Activated CD8-positive, alpha-beta T cell treated with anti-CD3 and anti-CD28 coated beads for 36 hours (primary cell): ENCODE measurements at regions not wholly inside any gene's neighbourhood (a gene's known extent, or its start where the extent isn't known, plus 50 kb on each side); places are given as distances from the start of the nearest gene placed in this dataset.
A peak's percentile ranks its signal among the peaks of the same experiment; 100 is the strongest.

Experiments
- ATAC-seq: fragments of 200-7000 bp; cut with Tn5 transposase; one replicate; pipeline ENCODE4 v1.10.0; 2021; ENCODE audit warnings: mild to moderate bottlenecking, moderate library complexity
- CTCF ChIA-PET: fragments of 350-600 bp; sonication (Branson Sonifier 250); formaldehyde crosslinking; loops from one replicate; lab custom pipeline; 2021; ENCODE audit warnings: antibody characterized with exemption; lab: Charles Lee
- POLR2A ChIA-PET: fragments of 350-600 bp; sonication (Branson Sonifier 250); formaldehyde crosslinking; loops from one replicate; lab custom pipeline; 2021; ENCODE audit warnings: antibody characterized with exemption; lab: Charles Lee
- DNase-seq: peaks from one replicate; pipeline ENCODE4 v3.0.0-alpha.2; 2020
- H3K27ac Mint-ChIP-seq: one replicate; pipeline ENCODE4 v1.8.0; 2021; ENCODE audit warnings: mild to moderate bottlenecking, mixed read lengths
- H3K27me3 Mint-ChIP-seq: one replicate; pipeline ENCODE4 v1.8.0; 2021; ENCODE audit warnings: mixed read lengths
- H3K36me3 Mint-ChIP-seq: one replicate; pipeline ENCODE4 v1.8.0; 2021; ENCODE audit warnings: low read depth, mixed read lengths
- H3K4me1 Mint-ChIP-seq: one replicate; pipeline ENCODE4 v1.8.0; 2021; ENCODE audit warnings: low read depth, mixed read lengths
- H3K4me3 Mint-ChIP-seq: one replicate; pipeline ENCODE4 v1.8.0; 2021; ENCODE audit warnings: mild to moderate bottlenecking, moderate library complexity, mixed read lengths
- H3K9me3 Mint-ChIP-seq: one replicate; pipeline ENCODE4 v1.8.0; 2021; ENCODE audit warnings: mixed read lengths
- CTCF ChIP-seq: fragments of 200-600 bp; IDR thresholded peaks from one replicate; pipeline ENCODE4 v1.8.0; 2022; ENCODE audit warnings: antibody characterized with exemption, mild to moderate bottlenecking
- intact Hi-C: fragments of 100-400 bp; cut with micrococcal nuclease; formaldehyde crosslinking; loops from one replicate; pipeline ENCODE4 v1.10.0; 2022

GRCh38 chr9:75417471-75417870, 329.2 kb downstream of the OSTF1 start:
- H3K4me3 Mint-ChIP-seq: no peak overlapping the region
- intact Hi-C loops: no loop called here
- H3K36me3 Mint-ChIP-seq: no peaks in the 10 kb centered on the region
- H3K27ac Mint-ChIP-seq: no peak overlapping the region
- ChIA-PET POLR2A (no interaction called here), CTCF (no interaction called here)
- no peaks in the 10 kb centered on the region for H3K4me1 Mint-ChIP-seq
- DNase-seq (no peak), ATAC-seq (no peak)
- no peak for TF ChIP-seq CTCF
- H3K9me3 Mint-ChIP-seq: no peaks in the 10 kb centered on the region
- H3K27me3 Mint-ChIP-seq: peaks cover 5% of the 10 kb centered on the region

GRCh38 chr9:75418518-75418917, 330.2 kb downstream of the OSTF1 start:
- no peak for ATAC-seq
- ChIA-PET POLR2A (no interaction called here), CTCF (no interaction called here)
- Mint-ChIP-seq H3K27ac (no peak overlapping the region), H3K36me3 (no peaks in the 10 kb centered on the region), H3K27me3 (peaks cover 5% of the 10 kb centered on the region), H3K4me1 (no peaks in the 10 kb centered on the region), H3K9me3 (no peaks in the 10 kb centered on the region), H3K4me3 (no peak overlapping the region)
- intact Hi-C loops: no loop called here
- TF ChIP-seq CTCF: no peak
- no peak for DNase-seq

GRCh38 chr9:75422944-75423522, 334.7 kb downstream of the OSTF1 start:
- H3K36me3 Mint-ChIP-seq: no peaks in the 10 kb centered on the region
- CTCF ChIA-PET: no interaction called here
- no peak overlapping the region for H3K4me3 Mint-ChIP-seq
- DNase-seq: peak; percentile 3
- POLR2A ChIA-PET: no interaction called here
- H3K4me1 Mint-ChIP-seq: no peaks in the 10 kb centered on the region
- H3K27me3 Mint-ChIP-seq: peaks cover 1% of the 10 kb centered on the region
- TF ChIP-seq CTCF: no peak
- no peaks in the 10 kb centered on the region for H3K9me3 Mint-ChIP-seq
- no peak overlapping the region for H3K27ac Mint-ChIP-seq
- intact Hi-C loops: no loop called here
- ATAC-seq: peak; percentile 58

GRCh38 chr9:75429531-75430475, 341.5 kb downstream of the OSTF1 start:
- Mint-ChIP-seq H3K27me3 (peaks cover 7% of the 10 kb centered on the region), H3K36me3 (no peaks in the 10 kb centered on the region), H3K9me3 (no peaks in the 10 kb centered on the region), H3K4me1 (no peaks in the 10 kb centered on the region), H3K27ac (no peak overlapping the region), H3K4me3 (no peak overlapping the region)
- no peak for DNase-seq
- no peak for ATAC-seq
- POLR2A ChIA-PET: interaction anchor here (0.6 kb wide), 1 partner anchor 179 kb away, joined by 3 read pairs; no protein-coding TSS in a partner anchor
- intact Hi-C loops: no loop called here
- TF ChIP-seq CTCF: no peak
- CTCF ChIA-PET: no interaction called here

GRCh38 chr9:75431375-75431774, 343.1 kb downstream of the OSTF1 start:
- ATAC-seq: no peak
- no peak for DNase-seq
- ChIA-PET CTCF (no interaction called here), POLR2A (no interaction called here)
- intact Hi-C loops: no loop called here
- Mint-ChIP-seq H3K36me3 (no peaks in the 10 kb centered on the region), H3K4me1 (no peaks in the 10 kb centered on the region), H3K27me3 (peaks cover 9% of the 10 kb centered on the region), H3K27ac (no peak overlapping the region), H3K4me3 (no peak overlapping the region), H3K9me3 (no peaks in the 10 kb centered on the region)
- no peak for TF ChIP-seq CTCF
